C1 segment of cervical spinal cord (tissue), 14 donors: ENCODE measurements at regions not wholly inside any gene's neighbourhood (a gene's known extent, or its start where the extent isn't known, plus 50 kb on each side); places are given as distances from the start of the nearest gene placed in this dataset.
"Not testable (repeated sequence)": the region's sequence is repeated elsewhere in the genome, so short reads cannot be mapped to it uniquely, and the experiment has no call there.

Experiments
- DNase-seq, 14 donors: peaks; one replicate each; lab custom pipeline; 2025; lab: John Stamatoyannopoulos, UW

DNA sequence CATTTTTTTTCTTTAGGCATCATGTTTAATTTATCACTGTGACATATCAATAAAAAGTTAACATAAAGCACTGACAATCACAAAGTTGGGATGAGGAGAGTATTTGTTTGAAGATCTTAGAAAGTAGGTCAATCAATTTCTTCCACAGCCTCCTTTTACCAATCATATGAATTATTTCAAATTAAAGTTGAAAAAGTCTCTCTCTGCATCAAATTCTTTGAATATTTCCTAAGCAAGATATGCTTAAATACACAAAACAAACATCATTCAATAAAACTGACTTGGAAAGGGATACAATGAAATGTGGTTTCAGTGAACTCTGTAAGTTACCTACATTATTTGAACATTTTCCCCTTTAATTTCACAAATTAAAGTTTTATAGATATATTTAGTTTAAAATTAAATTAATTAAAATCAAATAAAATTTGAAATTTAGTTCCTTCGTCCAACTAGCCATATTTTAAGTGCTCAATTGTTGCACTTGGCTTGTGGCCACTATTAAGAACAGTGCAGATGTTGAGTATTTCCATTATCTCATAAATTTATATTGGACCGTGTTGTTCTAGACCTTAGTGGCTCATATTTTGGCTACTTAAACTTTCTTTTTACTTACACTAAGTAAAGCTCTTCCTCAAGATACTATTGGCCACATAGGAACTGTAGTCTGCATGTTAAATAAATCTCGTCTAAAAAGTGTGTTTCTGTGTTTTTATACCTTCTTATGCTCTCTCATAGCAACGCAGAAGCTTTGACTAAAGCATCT is 949.7 kb upstream of the NUDT12 start:
- DNase-seq = no peak

- DNase-seq = no peak
Observed at GRCh38 chr5:104498281-104498680, 935.7 kb upstream of the NUDT12 start.

DNA sequence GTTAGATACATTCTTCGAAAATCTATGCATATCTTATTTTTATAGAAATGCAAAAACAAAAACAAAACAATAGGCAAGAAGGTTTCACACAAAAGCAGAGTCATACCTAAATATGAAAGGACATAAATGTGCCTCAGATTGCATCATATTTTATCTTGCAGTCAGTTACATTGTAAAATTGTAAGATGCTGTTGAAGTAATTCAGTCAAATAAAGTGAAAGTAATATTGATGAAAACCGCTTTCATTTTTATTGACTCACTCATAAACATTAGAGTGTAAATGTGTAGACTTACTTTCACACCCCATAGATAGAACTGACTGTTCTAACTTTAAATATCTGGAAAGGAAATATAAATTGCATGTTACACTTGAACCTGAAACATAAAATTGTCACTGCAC is 931.5 kb upstream of the NUDT12 start:
- DNase-seq = no peak

DNA sequence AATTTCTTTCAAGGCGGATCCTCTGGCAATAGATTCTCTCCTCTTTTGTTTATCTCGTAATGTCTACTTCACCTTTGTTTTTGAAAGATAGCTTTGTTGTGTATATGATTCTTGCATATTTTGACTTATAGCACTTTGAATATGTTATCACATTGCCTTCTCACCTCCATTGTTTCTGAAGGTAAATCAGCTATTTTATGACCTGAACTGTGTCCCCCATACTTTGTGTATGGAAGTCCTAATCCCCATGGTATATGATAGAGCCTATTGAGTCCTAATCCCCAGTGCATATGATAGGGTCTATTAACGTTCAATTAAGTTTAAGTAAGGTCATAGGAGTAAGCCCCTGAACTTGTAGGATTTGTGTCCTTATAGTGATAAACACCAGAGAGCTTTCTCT is 910.2 kb upstream of the NUDT12 start:
- no peak for DNase-seq

DNA sequence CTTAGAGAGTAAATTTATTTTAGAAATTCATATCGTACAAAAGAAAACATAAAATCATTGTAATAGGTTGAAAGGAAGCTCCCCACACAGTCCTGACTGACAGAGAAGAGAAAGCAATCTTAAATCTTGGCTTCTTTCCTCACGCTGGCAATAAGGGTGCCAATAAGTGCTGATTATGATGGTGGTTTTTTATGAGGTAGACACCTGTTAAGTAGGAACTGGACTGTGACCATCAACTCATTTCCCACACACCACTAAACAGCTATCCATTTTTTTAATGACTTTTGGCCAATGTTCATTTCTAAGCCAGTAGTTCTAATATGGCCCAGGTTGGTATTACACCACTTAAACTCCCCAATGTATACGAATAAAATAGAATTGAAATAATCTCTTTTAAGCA is 893.5 kb upstream of the NUDT12 start:
- DNase-seq = no peak

DNA sequence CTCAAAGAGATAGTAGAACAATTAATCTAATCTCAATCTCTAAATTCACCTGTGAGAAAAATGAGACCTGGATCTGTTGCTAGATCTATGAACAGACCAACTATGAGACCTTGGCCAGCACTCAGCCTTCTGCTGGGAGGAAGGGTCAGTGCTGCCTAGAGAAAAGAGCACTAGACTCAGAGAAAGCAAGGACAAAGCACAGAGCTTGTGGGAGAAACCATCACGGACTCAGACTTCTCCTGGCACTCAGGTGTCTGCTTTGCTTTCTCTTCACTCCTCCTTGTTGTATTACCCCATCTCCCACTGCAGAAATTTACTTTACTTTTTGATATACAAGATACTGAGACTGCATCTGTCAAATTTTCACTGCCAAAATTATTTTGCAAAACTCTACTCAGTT is 890.0 kb upstream of the NUDT12 start:
- DNase-seq = no peak

DNA sequence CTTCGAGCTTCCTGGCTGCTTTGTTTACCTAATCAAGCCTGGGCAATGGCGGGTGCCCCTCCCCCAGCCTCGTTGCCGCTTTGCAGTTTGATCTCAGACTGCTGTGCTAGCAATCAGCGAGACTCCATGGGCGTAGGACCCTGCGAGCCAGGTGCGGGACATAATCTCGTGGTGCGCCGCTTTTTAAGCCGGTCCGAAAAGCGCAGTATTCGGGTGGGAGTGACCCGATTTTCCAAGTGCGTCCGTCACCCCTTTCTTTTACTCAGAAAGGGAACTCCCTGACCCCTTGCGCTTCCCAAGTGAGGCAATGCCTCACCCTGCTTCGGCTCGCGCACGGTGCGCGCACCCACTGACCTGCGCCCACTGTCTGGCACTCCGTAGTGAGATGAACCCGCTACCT is 889.3 kb upstream of the NUDT12 start:
- DNase-seq = not testable (repeated sequence)

- DNase-seq = no peak
Observed at GRCh38 chr5:104444656-104445055, 882.1 kb upstream of the NUDT12 start.

DNA sequence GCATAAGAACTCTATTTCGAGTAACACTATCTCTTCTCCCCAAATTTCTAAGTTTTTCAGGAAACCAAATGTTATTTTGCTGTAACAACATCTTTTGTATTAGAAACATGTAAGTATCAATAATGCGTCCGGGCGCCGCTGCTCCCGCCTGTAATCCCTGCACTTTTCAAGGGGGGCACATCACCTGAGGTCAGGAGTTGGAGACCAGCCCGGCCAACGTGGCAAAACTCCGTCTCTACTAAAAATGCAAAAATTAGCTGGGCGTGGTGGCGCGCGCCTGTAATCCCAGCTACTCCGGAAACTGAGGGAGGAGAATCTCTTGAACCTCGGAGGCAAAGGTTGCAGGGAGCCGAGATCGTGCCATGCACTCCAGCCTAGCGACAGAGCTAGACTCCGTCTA is 881.1 kb upstream of the NUDT12 start:
- DNase-seq = no peak

DNA sequence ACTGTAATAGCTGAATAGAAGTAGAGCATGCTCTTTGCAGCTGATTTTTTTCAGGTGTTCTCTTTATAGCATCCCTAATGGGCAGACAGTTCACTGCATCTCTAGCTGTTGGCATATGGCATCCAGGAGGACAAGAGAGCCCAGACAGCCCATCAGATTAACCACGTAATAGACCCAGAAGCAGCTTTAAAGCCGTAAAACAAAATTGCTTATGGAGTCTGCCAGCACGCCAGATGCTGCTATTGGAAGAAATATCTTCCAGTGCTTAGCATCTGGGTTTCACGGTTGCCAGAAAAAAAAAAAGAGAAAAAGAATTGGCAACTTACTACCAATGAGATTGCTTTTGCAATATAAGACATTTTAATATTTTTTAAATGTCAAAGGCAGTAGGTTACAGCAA is 869.4 kb upstream of the NUDT12 start:
- no peak for DNase-seq

DNA sequence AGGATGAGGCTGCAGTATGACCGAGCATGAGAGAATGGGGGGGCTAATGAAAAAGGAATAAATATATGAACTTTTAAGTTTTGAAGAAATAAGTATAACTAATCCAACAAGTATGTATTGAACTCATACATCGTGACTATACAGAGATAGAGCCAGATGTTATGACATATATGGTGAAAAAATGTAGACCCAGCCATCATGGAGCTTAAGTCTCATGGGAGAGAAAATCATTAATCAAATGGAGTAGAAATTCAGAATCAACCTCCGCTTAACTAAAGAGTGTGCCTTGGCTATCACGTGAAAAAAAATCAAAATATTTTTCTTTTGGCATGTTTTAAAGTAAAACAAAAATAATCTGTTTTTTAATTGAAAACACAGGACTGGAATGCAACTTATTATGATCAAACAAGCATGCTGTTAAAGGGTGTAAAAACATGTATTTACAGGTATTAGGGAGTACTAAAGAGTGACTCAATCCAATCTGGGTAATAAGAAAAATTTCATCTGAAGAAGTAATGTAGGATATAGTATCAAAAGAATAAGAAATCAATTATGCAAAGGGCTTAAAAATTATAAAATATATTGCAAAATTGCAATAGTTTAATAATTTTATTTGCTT is 868.5 kb upstream of the NUDT12 start:
- DNase-seq = no peak

DNA sequence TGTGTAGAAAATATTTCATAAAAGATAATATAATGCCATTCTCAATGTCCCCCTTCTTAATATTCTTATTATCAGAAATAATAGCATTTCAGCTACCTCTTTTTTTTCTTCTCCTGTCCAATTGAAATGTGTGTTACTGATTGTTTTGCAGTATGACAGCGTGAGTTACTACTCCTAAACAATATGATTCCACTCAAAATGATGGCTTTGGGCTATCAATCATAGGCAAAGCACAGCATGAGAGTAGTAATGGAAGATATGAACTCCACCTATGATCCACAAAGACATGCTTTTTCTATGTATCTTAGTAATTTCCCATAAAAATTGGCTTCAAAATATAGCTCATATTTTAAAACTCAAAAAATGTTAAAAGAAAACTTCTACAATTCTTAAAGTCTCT is 867.3 kb upstream of the NUDT12 start:
- DNase-seq = no peak

- DNase-seq = no peak
Observed at GRCh38 chr5:104421431-104421830, 858.8 kb upstream of the NUDT12 start.

GRCh38 chr5:104418056-104418455 is 855.5 kb upstream of the NUDT12 start:
- DNase-seq = no peak

DNA sequence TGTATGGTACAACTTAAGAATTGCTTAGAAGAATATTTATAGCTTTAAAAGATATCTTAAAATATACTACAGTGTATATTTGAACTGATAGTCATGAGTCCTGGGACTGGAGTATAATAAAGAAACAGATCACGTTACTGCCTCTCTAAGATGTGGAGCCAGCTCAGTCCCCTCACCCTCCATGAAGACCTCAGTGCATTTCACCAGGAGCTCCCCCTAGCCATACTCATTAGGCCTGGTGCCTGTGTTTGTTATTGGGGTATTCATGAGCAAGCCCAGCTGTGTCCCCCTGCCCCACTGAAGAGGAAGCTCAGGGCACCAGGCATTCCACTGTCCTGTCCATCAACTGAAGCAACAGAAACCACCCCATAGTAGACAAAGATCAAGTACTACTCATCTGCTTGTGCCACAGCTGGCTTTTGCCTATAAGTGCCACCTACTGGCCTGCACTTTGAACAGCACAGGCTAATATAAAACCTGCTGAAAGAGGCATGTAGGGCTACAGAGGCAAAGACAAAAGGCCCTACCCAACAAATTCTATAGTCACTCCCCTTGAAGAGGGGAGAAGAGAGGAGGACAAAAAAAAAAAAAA is 850.2 kb upstream of the NUDT12 start:
- no peak for DNase-seq

DNA sequence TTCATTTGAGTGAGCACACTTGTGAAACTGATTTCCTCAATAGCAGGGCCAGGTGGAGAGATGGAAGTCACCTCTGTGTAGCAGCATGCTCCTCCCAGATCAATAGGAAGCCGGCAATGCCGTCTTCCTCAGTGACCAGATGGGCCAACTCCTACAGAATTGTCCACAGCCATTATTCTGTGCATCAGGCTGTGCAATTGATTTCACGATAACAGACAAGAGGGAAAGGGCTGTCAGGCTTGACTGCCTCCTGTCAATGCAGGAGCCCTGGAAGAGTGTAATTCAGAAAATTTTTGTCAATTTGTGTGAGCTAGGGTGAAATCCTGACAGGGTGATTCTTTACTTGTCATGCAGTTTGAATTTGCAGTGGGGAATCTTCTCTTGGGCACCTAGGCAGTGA is 838.4 kb upstream of the NUDT12 start:
- no peak for DNase-seq

DNA sequence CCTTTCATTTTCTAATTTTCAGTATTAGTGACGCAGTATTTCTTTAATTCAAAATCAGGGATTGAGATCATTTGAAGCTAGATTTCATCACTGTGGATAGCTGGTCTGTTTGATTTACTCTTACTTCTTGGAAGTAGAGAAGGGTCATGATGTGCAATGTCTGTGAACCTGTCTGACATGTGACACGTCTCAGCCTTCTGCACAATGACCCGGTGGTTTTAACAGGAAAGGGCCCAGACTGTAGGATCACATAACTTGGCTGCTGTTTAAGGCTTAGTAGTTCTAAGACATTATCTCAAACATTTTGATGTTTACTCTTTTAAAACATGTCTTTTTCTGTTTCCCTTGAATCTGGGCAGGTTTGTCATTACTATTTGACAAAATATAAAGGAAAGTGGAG is 823.3 kb upstream of the NUDT12 start:
- no peak for DNase-seq

- no peak for DNase-seq
Observed at GRCh38 chr5:104375345-104375744, 812.8 kb upstream of the NUDT12 start.

GRCh38 chr5:104372796-104373195 is 810.2 kb upstream of the NUDT12 start:
- no peak for DNase-seq

DNA sequence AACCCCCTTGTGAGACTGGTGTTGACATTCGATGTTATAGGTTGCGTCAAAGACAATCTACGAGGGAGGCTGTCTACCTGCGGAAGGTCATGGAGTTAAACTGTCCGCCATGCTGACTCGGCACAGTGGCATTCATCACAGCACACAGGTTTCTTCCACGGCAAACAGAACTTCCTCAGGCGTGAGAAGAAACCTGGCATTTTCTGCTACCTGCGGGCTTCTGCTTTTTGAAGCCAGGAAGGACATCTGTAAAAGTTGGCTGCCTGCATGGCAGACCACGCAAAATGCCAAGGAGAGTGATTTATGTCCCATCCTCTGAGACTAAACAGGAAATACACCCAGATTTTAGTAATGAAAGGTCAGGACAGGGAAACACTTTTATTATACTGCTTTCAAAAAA is 809.8 kb upstream of the NUDT12 start:
- DNase-seq = no peak

DNA sequence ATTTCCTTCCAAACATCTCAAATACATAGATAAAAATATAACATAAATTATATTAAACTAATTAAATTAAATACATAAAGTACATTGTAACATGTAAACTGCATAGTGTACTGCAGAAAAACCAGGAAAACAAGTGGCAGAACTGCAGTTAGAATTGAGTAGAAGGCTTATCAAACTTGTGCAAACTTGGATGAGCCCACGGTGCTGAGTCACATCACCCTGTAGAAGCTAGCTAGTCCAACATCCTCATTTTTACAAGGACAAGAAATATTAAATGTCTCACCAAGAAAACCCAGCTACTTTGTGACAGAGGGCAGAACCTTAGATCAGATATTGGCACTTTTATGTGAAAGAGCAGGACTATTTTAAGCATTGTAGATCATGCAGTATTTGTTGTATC is 807.9 kb upstream of the NUDT12 start:
- DNase-seq = no peak

DNA sequence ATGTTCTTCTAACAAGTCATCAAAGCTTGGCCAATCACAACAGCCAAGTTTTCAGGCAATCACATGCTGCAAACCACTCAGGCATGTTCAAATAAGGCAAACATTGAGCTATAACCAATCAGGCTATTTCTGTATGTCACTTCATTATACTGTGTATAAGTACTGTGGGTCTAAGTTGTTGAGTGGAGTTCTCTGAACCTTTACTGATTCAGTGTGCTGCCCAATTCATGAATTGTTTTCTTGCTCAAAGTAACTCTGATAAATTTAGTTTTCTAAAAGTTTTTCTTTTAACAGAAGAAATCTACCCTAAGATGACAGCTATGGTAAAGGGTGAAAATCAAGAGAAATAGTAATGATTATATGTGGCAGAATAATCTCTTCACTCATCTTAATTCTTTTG is 805.4 kb upstream of the NUDT12 start:
- DNase-seq = no peak

DNA sequence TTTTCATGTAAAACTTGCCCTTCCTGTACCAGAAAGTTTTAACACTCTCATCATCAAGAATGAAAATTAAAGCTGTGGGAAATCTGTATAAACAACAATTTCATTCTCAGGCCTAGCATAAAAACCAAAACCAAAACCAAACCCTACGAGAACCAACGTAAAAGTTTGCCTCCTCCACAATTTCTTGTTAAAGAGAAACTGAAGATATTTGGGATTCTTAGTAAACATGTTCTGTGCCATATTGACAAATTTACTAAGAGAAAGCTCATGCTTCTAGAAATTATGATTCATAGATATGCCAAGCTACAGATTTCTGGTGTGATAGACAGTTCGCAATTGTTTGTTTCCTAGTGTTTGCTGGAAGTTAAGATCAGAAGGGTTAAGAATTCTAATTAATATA is 801.0 kb upstream of the NUDT12 start:
- no peak for DNase-seq
